Neutrophil (primary cell): ENCODE measurements at regions not wholly inside any gene's neighbourhood (a gene's known extent, or its start where the extent isn't known, plus 50 kb on each side); places are given as distances from the start of the nearest gene placed in this dataset.

Source experiments
- H3K27ac ChIP-seq: fragments of 200-600 bp; sonication (generic); 2 replicates; pipeline ENCODE4 v1.5.1; 2016; ENCODE audit warnings: mild to moderate bottlenecking, moderate library complexity
- H3K27me3 ChIP-seq: fragments of 200-600 bp; sonication (generic); 2 replicates; pipeline ENCODE4 v1.6.0; 2016; ENCODE audit warnings: mild to moderate bottlenecking
- H3K36me3 ChIP-seq: fragments of 200-600 bp; sonication (generic); 2 replicates; pipeline ENCODE4 v1.5.1; 2017
- H3K4me1 ChIP-seq, 2 experiments: fragments of 200-600 bp in 1 of 2; sonication (generic) in 1 of 2; 1 replicate in 1 of 2; 2 replicates in 1 of 2; pipeline versions ENCODE4 v1.5.1 to v1.6.1; 2013 to 2016; ENCODE audit warnings: low read depth in 1 of 2, low read length in 1 of 2, mild to moderate bottlenecking in 1 of 2, moderate library complexity in 1 of 2; ENCODE audit not compliant: control insufficient read depth in 1 of 2, insufficient read depth in 1 of 2
- H3K4me3 ChIP-seq, 2 experiments: fragments of 200-600 bp in 1 of 2; sonication (generic) in 1 of 2; 1 replicate in 1 of 2; 2 replicates in 1 of 2; pipeline ENCODE4 v1.5.1; 2013 to 2016; ENCODE audit warnings: low read depth in 1 of 2, low read length in 1 of 2, mild to moderate bottlenecking in 1 of 2, moderate library complexity in 1 of 2
- H3K9me3 ChIP-seq: fragments of 200-600 bp; sonication (generic); 2 replicates; pipeline ENCODE4 v1.5.1; 2016
- CTCF ChIP-seq: fragments of 200-600 bp; sonication (generic); IDR thresholded peaks from 2 replicates; pipeline ENCODE4 v1.5.1; 2016; ENCODE audit warnings: antibody characterized with exemption

- Histone ChIP-seq H3K27me3 (peaks cover 5% of the 10 kb centered on the region), H3K4me1 (peaks cover 8 to 21% of the 10 kb centered on the region in 2 experiments), H3K36me3 (no peaks in the 10 kb centered on the region), H3K27ac (no peak overlapping the region), H3K9me3 (no peaks in the 10 kb centered on the region), H3K4me3 (no peak overlapping the region)
- TF ChIP-seq CTCF = no peak
These were observed 439.8 kb upstream of the ZMIZ1 start for GRCh38 chr10:78628976-78629375.

GRCh38 chr10:78629773-78630172 lies 439.0 kb upstream of the ZMIZ1 start:
- no peak overlapping the region for H3K4me3 ChIP-seq
- H3K4me1 ChIP-seq = peaks cover 8 to 21% of the 10 kb centered on the region in 2 experiments
- H3K9me3 ChIP-seq = no peaks in the 10 kb centered on the region
- H3K27me3 ChIP-seq = peaks cover under 1% of the 10 kb centered on the region
- no peaks in the 10 kb centered on the region for H3K36me3 ChIP-seq
- no peak overlapping the region for H3K27ac ChIP-seq
- no peak for TF ChIP-seq CTCF

- H3K36me3 ChIP-seq = no peaks in the 10 kb centered on the region
- H3K27ac ChIP-seq = no peak overlapping the region
- TF ChIP-seq CTCF = no peak
- H3K4me1 ChIP-seq = peaks cover 8 to 21% of the 10 kb centered on the region in 2 experiments
- H3K27me3 ChIP-seq = no peaks in the 10 kb centered on the region
- H3K9me3 ChIP-seq = no peaks in the 10 kb centered on the region
- H3K4me3 ChIP-seq = no peak overlapping the region
These were observed 437.6 kb upstream of the ZMIZ1 start for GRCh38 chr10:78630944-78631838.

GRCh38 chr10:78634389-78634815 lies 434.4 kb upstream of the ZMIZ1 start:
- Histone ChIP-seq H3K27ac (no peak overlapping the region), H3K4me3 (no peak overlapping the region), H3K36me3 (no peaks in the 10 kb centered on the region), H3K4me1 (peaks cover 0 to 7% of the 10 kb centered on the region in 2 experiments), H3K9me3 (no peaks in the 10 kb centered on the region), H3K27me3 (no peaks in the 10 kb centered on the region)
- no peak for TF ChIP-seq CTCF

GRCh38 chr10:78634835-78635234 lies 433.9 kb upstream of the ZMIZ1 start:
- H3K27ac ChIP-seq = no peak overlapping the region
- no peak overlapping the region for H3K4me3 ChIP-seq
- no peaks in the 10 kb centered on the region for H3K36me3 ChIP-seq
- H3K27me3 ChIP-seq = no peaks in the 10 kb centered on the region
- TF ChIP-seq CTCF = no peak
- no peaks in the 10 kb centered on the region for H3K9me3 ChIP-seq
- H3K4me1 ChIP-seq = peaks cover 4 to 6% of the 10 kb centered on the region in 2 experiments
